ENCODE measurements at regions not wholly inside any gene's neighbourhood (a gene's known extent, or its start where the extent isn't known, plus 50 kb on each side); places are given as distances from the start of the nearest gene placed in this dataset.

- Histone ChIP-seq H3K27ac (no peak overlapping the region), H3K27me3 (no peaks in the 10 kb centered on the region), H3K9me3 (no peaks in the 10 kb centered on the region), H3K4me3 (no peak overlapping the region), H3K9ac (ENCODE audit: low read depth in 2 of 2, low read length in 2 of 2) (no peak overlapping the region), H3K36me3 (no peaks in the 10 kb centered on the region), H3K4me1 (no peaks in the 10 kb centered on the region)
- intact Hi-C loops (cut with DNase I), result no loop called here
- no peak for DNase-seq
- TF ChIP-seq CTCF (IDR thresholded peaks at IDR 0.05), result no peak
Measured at GRCh38 chr18:45286431-45286830, 328.8 kb upstream of the SLC14A2 start.

GRCh38 chr18:45287531-45287930 is 327.7 kb upstream of the SLC14A2 start:
- H3K9me3 ChIP-seq, result no peaks in the 10 kb centered on the region
- no peak for DNase-seq
- intact Hi-C loops (cut with DNase I), result no loop called here
- H3K36me3 ChIP-seq, result no peaks in the 10 kb centered on the region
- no peak for TF ChIP-seq CTCF (IDR thresholded peaks at IDR 0.05)
- no peak overlapping the region for H3K27ac ChIP-seq
- H3K4me3 ChIP-seq, result no peak overlapping the region
- H3K9ac ChIP-seq (ENCODE audit: low read depth in 2 of 2, low read length in 2 of 2), result no peak overlapping the region
- H3K4me1 ChIP-seq, result no peaks in the 10 kb centered on the region
- no peaks in the 10 kb centered on the region for H3K27me3 ChIP-seq

- Histone ChIP-seq H3K27ac (no peak overlapping the region), H3K4me3 (no peak overlapping the region), H3K4me1 (no peaks in the 10 kb centered on the region), H3K9me3 (no peaks in the 10 kb centered on the region), H3K27me3 (no peaks in the 10 kb centered on the region), H3K9ac (ENCODE audit: low read depth in 2 of 2, low read length in 2 of 2) (no peak overlapping the region), H3K36me3 (no peaks in the 10 kb centered on the region)
- no peak for DNase-seq
- intact Hi-C loops (cut with DNase I), result no loop called here
- no peak for TF ChIP-seq CTCF (IDR thresholded peaks at IDR 0.05)
Measured at GRCh38 chr18:45290364-45290763, 324.9 kb upstream of the SLC14A2 start.

GRCh38 chr18:45291621-45292615 is 323.4 kb upstream of the SLC14A2 start:
- H3K9ac ChIP-seq (ENCODE audit: low read depth in 2 of 2, low read length in 2 of 2), result no peak overlapping the region
- TF ChIP-seq CTCF (IDR thresholded peaks at IDR 0.05), result no peak

GRCh38 chr18:45295388-45295787 is 319.9 kb upstream of the SLC14A2 start:
- intact Hi-C loops (cut with DNase I), result no loop called here
- Histone ChIP-seq H3K27ac (no peak overlapping the region), H3K27me3 (no peaks in the 10 kb centered on the region), H3K4me3 (no peak overlapping the region), H3K9me3 (no peaks in the 10 kb centered on the region), H3K36me3 (no peaks in the 10 kb centered on the region), H3K9ac (ENCODE audit: low read depth in 2 of 2, low read length in 2 of 2) (no peak overlapping the region), H3K4me1 (no peaks in the 10 kb centered on the region)
- no peak for TF ChIP-seq CTCF (IDR thresholded peaks at IDR 0.05)
- no peak for DNase-seq

More at GRCh38 chr18:45291621-45292615, 323.4 kb upstream of the SLC14A2 start:
- DNase-seq, result no peak
- Histone ChIP-seq H3K4me1 (no peaks in the 10 kb centered on the region), H3K36me3 (no peaks in the 10 kb centered on the region), H3K27ac (no peak overlapping the region), H3K27me3 (no peaks in the 10 kb centered on the region), H3K4me3 (no peak overlapping the region), H3K9me3 (no peaks in the 10 kb centered on the region)
- intact Hi-C loops (cut with DNase I), result no loop called here
